ENCODE measurements at regions not wholly inside any gene's neighbourhood (a gene's known extent, or its start where the extent isn't known, plus 50 kb on each side); places are given as distances from the start of the nearest gene placed in this dataset.

- H3K9ac ChIP-seq (ENCODE audit: low read length) = no peak overlapping the region
- no peaks in the 10 kb centered on the region for H4K20me1 ChIP-seq (ENCODE audit: insufficient read depth, low read length)
- no peaks in the 10 kb centered on the region for H3K4me1 ChIP-seq (ENCODE audit: insufficient read depth, low read length, severe bottlenecking)
- TF ChIP-seq CTCF (IDR thresholded peaks at IDR 0.05; ENCODE audit: low read length) (no peak), EZH2 (IDR thresholded peaks at IDR 0.05; ENCODE audit: borderline replicate concordance, low read length) (no peak)
- H3K27me3 ChIP-seq (ENCODE audit: insufficient read depth, low read length) = no peaks in the 10 kb centered on the region
- H3F3A ChIP-seq (ENCODE audit: insufficient read depth, low read length) = no peaks in the 10 kb centered on the region
- H3K4me2 ChIP-seq (ENCODE audit: low read length) = no peak overlapping the region
- no peaks in the 10 kb centered on the region for H3K79me2 ChIP-seq (ENCODE audit: insufficient read depth, low read length)
- no peak overlapping the region for H3K4me3 ChIP-seq (ENCODE audit: low read depth, low read length, poor library complexity, severe bottlenecking)
- H3K9me2 ChIP-seq (ENCODE audit: low read depth, low read length) = no peaks in the 10 kb centered on the region
- H2AFZ ChIP-seq (ENCODE audit: low read length) = no peak overlapping the region
- H3K9me3 ChIP-seq (ENCODE audit: low read length) = no peaks in the 10 kb centered on the region
- H3K36me3 ChIP-seq (ENCODE audit: insufficient read depth, low read length) = no peaks in the 10 kb centered on the region
- no peak overlapping the region for H3K27ac ChIP-seq (ENCODE audit: low read depth, low read length, poor library complexity, severe bottlenecking)
These were observed 74.3 kb downstream of the BOD1 start for GRCh38 chr5:173542159-173542558.

- TF ChIP-seq CTCF (IDR thresholded peaks at IDR 0.05; ENCODE audit: low read length) = no peak
- TF ChIP-seq EZH2 (IDR thresholded peaks at IDR 0.05; ENCODE audit: borderline replicate concordance, low read length) = no peak
- Histone ChIP-seq H4K20me1 (ENCODE audit: insufficient read depth, low read length) (no peaks in the 10 kb centered on the region), H2AFZ (ENCODE audit: low read length) (no peak overlapping the region), H3K9me3 (ENCODE audit: low read length) (no peaks in the 10 kb centered on the region), H3K9me2 (ENCODE audit: low read depth, low read length) (no peaks in the 10 kb centered on the region), H3K4me3 (ENCODE audit: low read depth, low read length, poor library complexity, severe bottlenecking) (no peak overlapping the region), H3F3A (ENCODE audit: insufficient read depth, low read length) (no peaks in the 10 kb centered on the region), H3K4me2 (ENCODE audit: low read length) (no peak overlapping the region), H3K36me3 (ENCODE audit: insufficient read depth, low read length) (no peaks in the 10 kb centered on the region), H3K27me3 (ENCODE audit: insufficient read depth, low read length) (no peaks in the 10 kb centered on the region), H3K27ac (ENCODE audit: low read depth, low read length, poor library complexity, severe bottlenecking) (no peak overlapping the region), H3K4me1 (ENCODE audit: insufficient read depth, low read length, severe bottlenecking) (no peaks in the 10 kb centered on the region), H3K79me2 (ENCODE audit: insufficient read depth, low read length) (no peaks in the 10 kb centered on the region), H3K9ac (ENCODE audit: low read length) (no peak overlapping the region)
These were observed 77.8 kb downstream of the BOD1 start for GRCh38 chr5:173538654-173539053.

DNA sequence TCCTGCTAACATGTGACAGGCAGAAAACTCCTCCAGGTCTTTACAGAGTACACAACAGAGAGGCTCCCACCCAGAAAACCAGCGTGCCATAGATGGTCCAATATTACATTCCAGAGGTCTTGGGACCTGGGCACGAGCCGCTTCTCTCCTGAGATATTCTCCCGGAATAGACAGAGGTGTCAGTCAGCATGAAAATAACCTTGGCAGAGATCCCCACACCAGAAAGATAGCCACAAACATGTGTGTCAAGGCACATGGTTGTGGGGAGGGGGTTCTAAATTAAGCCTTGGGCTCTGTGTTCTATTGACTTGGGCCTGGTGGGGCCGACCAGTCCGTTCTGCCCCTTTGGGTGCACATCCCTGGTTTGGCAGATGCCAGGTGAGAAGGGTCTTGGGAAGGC is 78.4 kb downstream of the BOD1 start:
- H2AFZ ChIP-seq (ENCODE audit: low read length) = no peak overlapping the region
- TF ChIP-seq EZH2 (IDR thresholded peaks at IDR 0.05; ENCODE audit: borderline replicate concordance, low read length) (no peak), CTCF (IDR thresholded peaks at IDR 0.05; ENCODE audit: low read length) (no peak)
- no peaks in the 10 kb centered on the region for H3K27me3 ChIP-seq (ENCODE audit: insufficient read depth, low read length)
- H3K9me3 ChIP-seq (ENCODE audit: low read length) = no peaks in the 10 kb centered on the region
- H3K4me1 ChIP-seq (ENCODE audit: insufficient read depth, low read length, severe bottlenecking) = no peaks in the 10 kb centered on the region
- H3K9me2 ChIP-seq (ENCODE audit: low read depth, low read length) = no peaks in the 10 kb centered on the region
- no peak overlapping the region for H3K27ac ChIP-seq (ENCODE audit: low read depth, low read length, poor library complexity, severe bottlenecking)
- no peak overlapping the region for H3K9ac ChIP-seq (ENCODE audit: low read length)
- no peaks in the 10 kb centered on the region for H4K20me1 ChIP-seq (ENCODE audit: insufficient read depth, low read length)
- no peaks in the 10 kb centered on the region for H3K79me2 ChIP-seq (ENCODE audit: insufficient read depth, low read length)
- no peaks in the 10 kb centered on the region for H3K36me3 ChIP-seq (ENCODE audit: insufficient read depth, low read length)
- no peak overlapping the region for H3K4me3 ChIP-seq (ENCODE audit: low read depth, low read length, poor library complexity, severe bottlenecking)
- no peaks in the 10 kb centered on the region for H3F3A ChIP-seq (ENCODE audit: insufficient read depth, low read length)
- H3K4me2 ChIP-seq (ENCODE audit: low read length) = no peak overlapping the region

Measured in OCI-LY1 (cell line).